HT-29 (cell line): ENCODE measurements at regions not wholly inside any gene's neighbourhood (a gene's known extent, or its start where the extent isn't known, plus 50 kb on each side); places are given as distances from the start of the nearest gene placed in this dataset.
"Not testable (repeated sequence)": the region's sequence is repeated elsewhere in the genome, so short reads cannot be mapped to it uniquely, and the experiment has no call there.

Experiments
- DNase-seq: peaks from one replicate; pipeline ENCODE4 v3.0.0-alpha.2; 2015; ENCODE audit warnings: low spot score

GRCh38 chr14:97073622-97074021 lies 276.4 kb downstream of the VRK1 start:
- DNase-seq, result no peak

- DNase-seq, result no peak
These were observed 277.3 kb downstream of the VRK1 start for GRCh38 chr14:97074456-97074855.

GRCh38 chr14:97074856-97075255 lies 277.7 kb downstream of the VRK1 start:
- DNase-seq, result no peak

GRCh38 chr14:97077253-97077653 lies 280.1 kb downstream of the VRK1 start:
- no peak for DNase-seq

GRCh38 chr14:97077687-97078086 lies 280.5 kb downstream of the VRK1 start:
- no peak for DNase-seq

GRCh38 chr14:97080991-97081390 lies 283.8 kb downstream of the VRK1 start:
- no peak for DNase-seq

- no peak for DNase-seq
These were observed 298.1 kb downstream of the VRK1 start for GRCh38 chr14:97095269-97095668.

GRCh38 chr14:97097296-97097695 lies 300.1 kb downstream of the VRK1 start:
- no peak for DNase-seq

GRCh38 chr14:97100306-97100705 lies 303.1 kb downstream of the VRK1 start:
- DNase-seq, result no peak

GRCh38 chr14:97101561-97101960 lies 304.4 kb downstream of the VRK1 start:
- DNase-seq, result no peak

- no peak for DNase-seq
These were observed 306.8 kb downstream of the VRK1 start for GRCh38 chr14:97104029-97104428.

GRCh38 chr14:97106166-97106565 lies 309.0 kb downstream of the VRK1 start:
- DNase-seq, result no peak

GRCh38 chr14:97106609-97107008 lies 309.4 kb downstream of the VRK1 start:
- no peak for DNase-seq

GRCh38 chr14:97107080-97107479 lies 309.9 kb downstream of the VRK1 start:
- no peak for DNase-seq

GRCh38 chr14:97107760-97108159 lies 310.6 kb downstream of the VRK1 start:
- DNase-seq, result no peak

- no peak for DNase-seq
These were observed 312.1 kb downstream of the VRK1 start for GRCh38 chr14:97109234-97109633.

- DNase-seq, result no peak
These were observed 316.2 kb downstream of the VRK1 start for GRCh38 chr14:97113339-97113738.

- no peak for DNase-seq
These were observed 319.4 kb downstream of the VRK1 start for GRCh38 chr14:97116546-97116945.

- DNase-seq, result no peak
These were observed 320.5 kb downstream of the VRK1 start for GRCh38 chr14:97117693-97118092.

- no peak for DNase-seq
These were observed 323.0 kb downstream of the VRK1 start for GRCh38 chr14:97120204-97120603.

- no peak for DNase-seq
These were observed 323.4 kb downstream of the VRK1 start for GRCh38 chr14:97120611-97121031.

GRCh38 chr14:97129639-97130038 lies 332.5 kb downstream of the VRK1 start:
- DNase-seq, result no peak

GRCh38 chr14:97135847-97136246 lies 338.7 kb downstream of the VRK1 start:
- DNase-seq, result not testable (repeated sequence)

- DNase-seq, result no peak
These were observed 340.5 kb downstream of the VRK1 start for GRCh38 chr14:97137705-97138104.

- DNase-seq, result no peak
These were observed 341.6 kb downstream of the VRK1 start for GRCh38 chr14:97138801-97139200.
